H1 (cell line): ENCODE measurements at regions not wholly inside any gene's neighbourhood (a gene's known extent, or its start where the extent isn't known, plus 50 kb on each side); places are given as distances from the start of the nearest gene placed in this dataset.

Experiments
- ATF3 ChIP-seq: IDR thresholded peaks from 2 replicates; pipeline ENCODE4 v1.6.1; 2011; ENCODE audit warnings: low read depth, mild to moderate bottlenecking, low read length; ENCODE audit not compliant: insufficient read depth
- CTCF ChIP-seq, 3 experiments: IDR thresholded peaks; 1 replicate in 2 of 3; 2 replicates in 1 of 3; pipeline versions ENCODE4 v1.5.1 to v1.6.1; 2011; ENCODE audit warnings: low read length in 3 of 3, mild to moderate bottlenecking in 3 of 3, inconsistent platforms in 2 of 3, low read depth in 1 of 3, moderate library complexity in 1 of 3; ENCODE audit not compliant: insufficient read depth in 1 of 3; ENCODE audit errors: control extremely low read depth in 1 of 3
- EP300 ChIP-seq, 2 experiments: IDR thresholded peaks; 1 replicate in 1 of 2; 2 replicates in 1 of 2; pipeline ENCODE4 v1.6.1; 2011 to 2012; ENCODE audit warnings: low read depth in 2 of 2, low read length in 2 of 2, mild to moderate bottlenecking in 2 of 2, borderline replicate concordance in 1 of 2, inconsistent platforms in 1 of 2, moderate library complexity in 1 of 2
- GABPA ChIP-seq: IDR thresholded peaks from 2 replicates; pipeline ENCODE4 v1.6.1; 2011; ENCODE audit warnings: mild to moderate bottlenecking, low read length, moderate library complexity, borderline replicate concordance; ENCODE audit not compliant: insufficient read depth
- NRF1 ChIP-seq: IDR thresholded peaks from 2 replicates; pipeline ENCODE4 v1.6.1; 2011; ENCODE audit warnings: mild to moderate bottlenecking, low read depth, low read length, improper control_type of control experiment
- POLR2AphosphoS5 ChIP-seq: IDR thresholded peaks from 2 replicates; pipeline ENCODE4 v1.6.1; 2011; ENCODE audit warnings: low read depth, low read length
- RNF2 ChIP-seq: fragments of 200-900, 300-1000 bp; sonication (generic); IDR thresholded peaks from 2 replicates; pipeline ENCODE4 v1.7.1; 2016; ENCODE audit warnings: borderline replicate concordance, low read depth, mild to moderate bottlenecking, antibody characterized with exemption, low read length; ENCODE audit not compliant: poor library complexity, severe bottlenecking; ENCODE audit errors: missing control alignments
- SIN3A ChIP-seq, 2 experiments: IDR thresholded peaks in 1 of 2; conservative IDR thresholded peaks in 1 of 2; 2 replicates each; pipeline ENCODE4 v1.6.1; 2011 to 2012; ENCODE audit warnings: low read length in 2 of 2, improper control_type of control experiment in 1 of 2, low read depth in 1 of 2, mild to moderate bottlenecking in 1 of 2
- SP1 ChIP-seq: IDR thresholded peaks from 2 replicates; pipeline ENCODE4 v1.6.1; 2011; ENCODE audit warnings: low read depth, low read length
- TAF1 ChIP-seq: IDR thresholded peaks from 2 replicates; pipeline ENCODE4 v1.6.1; 2011; ENCODE audit warnings: mild to moderate bottlenecking, low read depth, low read length
- TBP ChIP-seq: IDR thresholded peaks from 2 replicates; pipeline ENCODE4 v1.6.1; 2011; ENCODE audit warnings: low read depth, low read length, improper control_type of control experiment
- TEAD4 ChIP-seq: IDR thresholded peaks from 2 replicates; pipeline ENCODE4 v1.6.1; 2012; ENCODE audit warnings: low read depth, low read length, inconsistent platforms, mixed read lengths
- YY1 ChIP-seq: IDR thresholded peaks from 2 replicates; pipeline ENCODE4 v1.6.1; 2011; ENCODE audit warnings: low read depth, mild to moderate bottlenecking, low read length
- ZNF274 ChIP-seq: IDR thresholded peaks from 2 replicates; pipeline ENCODE4 v1.7.0; 2012; ENCODE audit warnings: low read length, borderline replicate concordance; ENCODE audit errors: extremely low read depth

GRCh38 chr2:21452263-21452662 is 328.5 kb downstream of the TDRD15 start:
- no peak for TF ChIP-seq CTCF (IDR thresholded peaks at IDR 0.05; ENCODE audit: control extremely low read depth in 1 of 3, insufficient read depth in 1 of 3, low read depth in 1 of 3, low read length in 3 of 3)
- TF ChIP-seq SIN3A (conservative IDR thresholded peaks at IDR 0.05 in 1 of 2, IDR thresholded peaks at IDR 0.05 in 1 of 2; ENCODE audit: low read depth in 1 of 2, low read length in 2 of 2), result no peak
- TF ChIP-seq NRF1, result no peak
- TF ChIP-seq POLR2AphosphoS5, result no peak
- no peak for TF ChIP-seq TAF1
- no peak for TF ChIP-seq SP1
- TF ChIP-seq EP300 (IDR thresholded peaks at IDR 0.05; ENCODE audit: borderline replicate concordance in 1 of 2, low read depth in 2 of 2, low read length in 2 of 2), result no peak
- TF ChIP-seq ATF3, result no peak
- no peak for TF ChIP-seq GABPA
- no peak for TF ChIP-seq YY1
- no peak for TF ChIP-seq RNF2
- no peak for TF ChIP-seq ZNF274
- no peak for TF ChIP-seq TEAD4
- TF ChIP-seq TBP, result no peak
